ENCODE measurements at regions not wholly inside any gene's neighbourhood (a gene's known extent, or its start where the extent isn't known, plus 50 kb on each side); places are given as distances from the start of the nearest gene placed in this dataset.

GRCh38 chr7:30221764-30222163 lies 62.6 kb upstream of the ZNRF2 start:
- Histone ChIP-seq H4K20me1 (ENCODE audit: insufficient read depth, poor library complexity, severe bottlenecking) (no peaks in the 10 kb centered on the region), H3K27me3 (no peaks in the 10 kb centered on the region), H3K9me3 (ENCODE audit: low read depth) (no peaks in the 10 kb centered on the region), H3K4me1 (ENCODE audit: insufficient read depth) (peaks cover 6% of the 10 kb centered on the region), H3K36me3 (replicated peaks; ENCODE audit: insufficient read depth, low read depth) (no peaks in the 10 kb centered on the region), H3K79me2 (no peaks in the 10 kb centered on the region), H3K4me3 (no peak overlapping the region), H3K27ac (no peak overlapping the region), H2AFZ (no peak overlapping the region), H3K4me2 (no peak overlapping the region), H3K9me2 (replicated peaks; ENCODE audit: insufficient read depth) (no peaks in the 10 kb centered on the region)
- DNase-seq (ENCODE audit: low spot score): no peak
- 97% methylated on average over 5 of the region's 5 CpGs for WGBS (ENCODE audit: low lambda C conversion rate, missing lambda C conversion rate)
- no peak for TF ChIP-seq EZH2 (IDR thresholded peaks at IDR 0.05; ENCODE audit: borderline replicate concordance)
- no peak for TF ChIP-seq CTCF (IDR thresholded peaks at IDR 0.05; ENCODE audit: poor library complexity)
- TF ChIP-seq EZH2phosphoT487 (IDR thresholded peaks at IDR 0.05; ENCODE audit: low read depth, severe bottlenecking, unreplicated experiment): no peak

- Histone ChIP-seq H3K9me3 (ENCODE audit: low read depth) (no peaks in the 10 kb centered on the region), H3K4me2 (no peak overlapping the region), H3K79me2 (no peaks in the 10 kb centered on the region), H3K9me2 (replicated peaks; ENCODE audit: insufficient read depth) (no peaks in the 10 kb centered on the region), H3K36me3 (replicated peaks; ENCODE audit: insufficient read depth, low read depth) (no peaks in the 10 kb centered on the region), H4K20me1 (ENCODE audit: insufficient read depth, poor library complexity, severe bottlenecking) (no peaks in the 10 kb centered on the region), H3K27ac (no peak overlapping the region), H3K4me1 (ENCODE audit: insufficient read depth) (peaks cover 6% of the 10 kb centered on the region), H3K27me3 (no peaks in the 10 kb centered on the region), H2AFZ (no peak overlapping the region), H3K4me3 (no peak overlapping the region)
- TF ChIP-seq CTCF (IDR thresholded peaks at IDR 0.05; ENCODE audit: poor library complexity) (no peak), EZH2phosphoT487 (IDR thresholded peaks at IDR 0.05; ENCODE audit: low read depth, severe bottlenecking, unreplicated experiment) (no peak), EZH2 (IDR thresholded peaks at IDR 0.05; ENCODE audit: borderline replicate concordance) (no peak)
- WGBS (ENCODE audit: low lambda C conversion rate, missing lambda C conversion rate): 82% methylated on average over 8 of the region's 8 CpGs
- no peak for DNase-seq (ENCODE audit: low spot score)
Measured at GRCh38 chr7:30222515-30223215, 61.7 kb upstream of the ZNRF2 start.

GRCh38 chr7:30223896-30224295 lies 60.5 kb upstream of the ZNRF2 start:
- H4K20me1 ChIP-seq (ENCODE audit: insufficient read depth, poor library complexity, severe bottlenecking): no peaks in the 10 kb centered on the region
- no peak overlapping the region for H3K4me3 ChIP-seq
- H3K4me1 ChIP-seq (ENCODE audit: insufficient read depth): peaks cover 6% of the 10 kb centered on the region
- no peaks in the 10 kb centered on the region for H3K27me3 ChIP-seq
- H3K36me3 ChIP-seq (replicated peaks; ENCODE audit: insufficient read depth, low read depth): no peaks in the 10 kb centered on the region
- no peaks in the 10 kb centered on the region for H3K79me2 ChIP-seq
- TF ChIP-seq CTCF (IDR thresholded peaks at IDR 0.05; ENCODE audit: poor library complexity): no peak
- no peak for TF ChIP-seq EZH2 (IDR thresholded peaks at IDR 0.05; ENCODE audit: borderline replicate concordance)
- no peak for TF ChIP-seq EZH2phosphoT487 (IDR thresholded peaks at IDR 0.05; ENCODE audit: low read depth, severe bottlenecking, unreplicated experiment)
- H2AFZ ChIP-seq: no peak overlapping the region
- no peak for DNase-seq (ENCODE audit: low spot score)
- H3K9me3 ChIP-seq (ENCODE audit: low read depth): no peaks in the 10 kb centered on the region
- no peak overlapping the region for H3K27ac ChIP-seq
- 91% methylated on average over 2 of the region's 2 CpGs for WGBS (ENCODE audit: low lambda C conversion rate, missing lambda C conversion rate)
- no peaks in the 10 kb centered on the region for H3K9me2 ChIP-seq (replicated peaks; ENCODE audit: insufficient read depth)
- no peak overlapping the region for H3K4me2 ChIP-seq

Measured in hepatocyte (in vitro differentiated cells).